ENCODE measurements at regions not wholly inside any gene's neighbourhood (a gene's known extent, or its start where the extent isn't known, plus 50 kb on each side); places are given as distances from the start of the nearest gene placed in this dataset.

- Histone ChIP-seq H3K4me3 (ENCODE audit: low read length) (no peak overlapping the region), H3K27me3 (ENCODE audit: control insufficient read depth, low read length) (no peaks in the 10 kb centered on the region), H3K4me2 (ENCODE audit: low read length) (no peak overlapping the region), H3K9me2 (replicated peaks; ENCODE audit: control insufficient read depth, low read length) (no peaks in the 10 kb centered on the region), H3K36me3 (ENCODE audit: control insufficient read depth, low read length) (no peaks in the 10 kb centered on the region), H3K4me1 (ENCODE audit: control insufficient read depth, low read length) (no peaks in the 10 kb centered on the region), H4K20me1 (ENCODE audit: control insufficient read depth, insufficient read depth, low read depth, low read length) (no peaks in the 10 kb centered on the region), H3K9me3 (ENCODE audit: control insufficient read depth, insufficient read depth, low read length) (no peaks in the 10 kb centered on the region), H3K27ac (ENCODE audit: low read depth, low read length) (no peak overlapping the region), H3F3A (ENCODE audit: control insufficient read depth, insufficient read depth) (no peaks in the 10 kb centered on the region), H3K79me2 (ENCODE audit: control insufficient read depth, low read length) (no peaks in the 10 kb centered on the region)
- TF ChIP-seq EZH2phosphoT487 (IDR thresholded peaks at IDR 0.05; ENCODE audit: borderline replicate concordance, low read length) (no peak), CTCF (IDR thresholded peaks at IDR 0.05; ENCODE audit: low read depth, low read length, poor library complexity, severe bottlenecking) (no peak)
Measured at GRCh38 chr2:21836261-21836660, 712.5 kb downstream of the TDRD15 start.

- no peaks in the 10 kb centered on the region for H3K9me2 ChIP-seq (replicated peaks; ENCODE audit: control insufficient read depth, low read length)
- H3K4me1 ChIP-seq (ENCODE audit: control insufficient read depth, low read length) = no peaks in the 10 kb centered on the region
- H3K27ac ChIP-seq (ENCODE audit: low read depth, low read length) = no peak overlapping the region
- no peaks in the 10 kb centered on the region for H4K20me1 ChIP-seq (ENCODE audit: control insufficient read depth, insufficient read depth, low read depth, low read length)
- H3K27me3 ChIP-seq (ENCODE audit: control insufficient read depth, low read length) = no peaks in the 10 kb centered on the region
- no peaks in the 10 kb centered on the region for H3K9me3 ChIP-seq (ENCODE audit: control insufficient read depth, insufficient read depth, low read length)
- TF ChIP-seq EZH2phosphoT487 (IDR thresholded peaks at IDR 0.05; ENCODE audit: borderline replicate concordance, low read length) = no peak
- no peak for TF ChIP-seq CTCF (IDR thresholded peaks at IDR 0.05; ENCODE audit: low read depth, low read length, poor library complexity, severe bottlenecking)
- no peaks in the 10 kb centered on the region for H3F3A ChIP-seq (ENCODE audit: control insufficient read depth, insufficient read depth)
- no peaks in the 10 kb centered on the region for H3K79me2 ChIP-seq (ENCODE audit: control insufficient read depth, low read length)
- H3K4me2 ChIP-seq (ENCODE audit: low read length) = no peak overlapping the region
- no peaks in the 10 kb centered on the region for H3K36me3 ChIP-seq (ENCODE audit: control insufficient read depth, low read length)
- no peak overlapping the region for H3K4me3 ChIP-seq (ENCODE audit: low read length)
Measured at GRCh38 chr2:21836719-21837118, 713.0 kb downstream of the TDRD15 start.

GRCh38 chr2:21837168-21837960 is 713.6 kb downstream of the TDRD15 start:
- Histone ChIP-seq H3K36me3 (ENCODE audit: control insufficient read depth, low read length) (no peaks in the 10 kb centered on the region), H3F3A (ENCODE audit: control insufficient read depth, insufficient read depth) (no peaks in the 10 kb centered on the region), H3K9me2 (replicated peaks; ENCODE audit: control insufficient read depth, low read length) (no peaks in the 10 kb centered on the region), H3K27ac (ENCODE audit: low read depth, low read length) (no peak overlapping the region), H3K4me1 (ENCODE audit: control insufficient read depth, low read length) (no peaks in the 10 kb centered on the region), H3K79me2 (ENCODE audit: control insufficient read depth, low read length) (no peaks in the 10 kb centered on the region), H3K9me3 (ENCODE audit: control insufficient read depth, insufficient read depth, low read length) (no peaks in the 10 kb centered on the region), H4K20me1 (ENCODE audit: control insufficient read depth, insufficient read depth, low read depth, low read length) (no peaks in the 10 kb centered on the region), H3K4me2 (ENCODE audit: low read length) (no peak overlapping the region), H3K4me3 (ENCODE audit: low read length) (no peak overlapping the region), H3K27me3 (ENCODE audit: control insufficient read depth, low read length) (no peaks in the 10 kb centered on the region)
- TF ChIP-seq EZH2phosphoT487 (IDR thresholded peaks at IDR 0.05; ENCODE audit: borderline replicate concordance, low read length) = no peak
- no peak for TF ChIP-seq CTCF (IDR thresholded peaks at IDR 0.05; ENCODE audit: low read depth, low read length, poor library complexity, severe bottlenecking)
